ENCODE measurements at regions not wholly inside any gene's neighbourhood (a gene's known extent, or its start where the extent isn't known, plus 50 kb on each side); places are given as distances from the start of the nearest gene placed in this dataset.

DNA sequence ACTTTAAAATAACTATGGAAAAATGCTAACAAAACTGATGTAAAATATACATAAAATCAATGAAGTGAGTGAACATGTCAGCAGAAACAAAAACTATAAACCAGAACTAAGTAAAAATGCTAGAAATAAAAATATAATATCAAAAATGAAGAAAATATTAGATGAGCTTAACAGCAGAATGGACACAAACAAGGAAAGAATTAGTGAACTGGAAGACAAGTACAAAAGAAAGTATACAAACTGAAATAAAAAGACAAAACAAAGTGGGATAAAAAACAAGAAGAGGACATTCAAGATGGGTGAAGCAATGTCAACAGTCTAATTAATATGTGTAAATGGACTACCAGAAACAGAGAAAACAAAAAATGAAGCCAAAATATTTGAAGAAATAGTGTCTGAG lies 339.2 kb downstream of the NXPE2 start:
- DNase-seq (ENCODE audit: low read depth in 2 of 2) = no peak

DNA sequence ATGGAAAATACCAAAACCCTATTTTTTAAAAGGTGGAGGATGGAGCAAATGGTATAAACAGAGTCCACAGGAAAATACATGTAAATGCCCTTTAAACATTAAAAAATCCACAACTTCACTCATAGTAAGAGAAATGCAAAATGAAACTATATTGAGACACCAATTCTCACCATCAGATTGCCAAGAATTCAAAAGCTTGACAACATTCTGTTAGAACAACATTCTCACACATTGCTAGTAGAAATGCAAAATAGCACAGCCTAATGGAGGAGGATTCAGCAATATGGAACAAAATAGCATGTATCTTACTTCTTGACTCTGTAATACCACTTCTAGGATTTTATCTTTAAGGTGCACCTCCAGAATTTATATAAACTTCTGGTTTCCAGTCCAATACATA lies 351.8 kb downstream of the NXPE2 start:
- no peak for DNase-seq (ENCODE audit: low read depth in 2 of 2)

DNA sequence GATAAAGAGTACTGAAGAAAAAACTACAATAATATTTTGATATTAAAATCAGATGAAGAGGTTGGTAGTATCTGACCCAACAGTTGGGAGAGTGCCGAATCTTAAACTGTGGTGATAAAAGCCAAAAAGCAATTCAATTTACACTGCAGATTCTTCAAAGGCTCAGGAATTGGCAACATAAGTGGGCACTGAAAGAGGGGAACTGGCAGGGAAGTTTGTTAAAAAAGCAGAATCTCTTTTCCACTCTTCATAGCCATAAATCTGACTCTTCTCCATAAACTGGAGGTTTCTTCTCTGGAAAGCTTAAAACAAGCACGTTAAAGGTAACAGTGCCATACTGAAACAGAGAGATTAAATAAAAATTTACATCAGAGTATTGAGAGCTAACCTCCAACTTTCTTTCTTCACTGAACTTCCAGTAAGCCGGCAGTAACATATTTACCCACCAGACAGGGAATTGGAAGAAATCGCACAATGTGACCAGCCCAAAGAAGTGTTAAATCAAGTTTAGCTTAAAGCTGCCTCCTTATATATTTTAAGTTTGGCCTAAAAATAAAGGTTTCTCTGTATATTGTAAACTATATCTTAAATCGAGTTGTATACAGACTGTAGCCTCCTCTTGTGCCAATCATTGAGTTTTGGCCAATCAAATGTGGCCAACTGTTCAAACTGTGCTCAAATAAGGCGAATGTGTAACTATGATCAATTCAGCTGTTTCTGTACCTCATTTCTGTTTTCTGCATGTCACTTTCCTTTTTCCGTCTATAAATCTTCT lies 358.3 kb downstream of the NXPE2 start:
- DNase-seq (ENCODE audit: low read depth in 2 of 2) = no peak

DNA sequence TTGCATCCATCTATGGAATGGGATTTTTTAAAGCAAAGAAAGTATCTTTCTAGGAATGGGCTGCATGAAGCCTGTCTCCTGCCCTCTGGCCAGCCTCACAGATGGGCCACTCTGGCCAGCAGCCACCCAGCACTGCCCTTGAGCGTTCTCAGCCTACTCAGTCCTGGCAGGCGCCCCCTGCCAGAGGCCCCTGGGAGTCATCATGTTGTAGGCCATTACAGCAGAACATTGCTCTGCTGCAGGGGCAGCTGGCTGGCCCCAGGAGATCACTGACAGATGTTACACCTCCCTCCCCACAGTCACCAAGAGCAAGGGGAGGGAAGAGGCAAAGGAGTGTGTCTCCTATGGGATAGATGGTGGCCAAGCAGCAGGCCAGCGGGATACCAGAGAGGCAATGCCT lies 363.7 kb downstream of the NXPE2 start:
- no peak for DNase-seq (ENCODE audit: low read depth in 2 of 2)

DNA sequence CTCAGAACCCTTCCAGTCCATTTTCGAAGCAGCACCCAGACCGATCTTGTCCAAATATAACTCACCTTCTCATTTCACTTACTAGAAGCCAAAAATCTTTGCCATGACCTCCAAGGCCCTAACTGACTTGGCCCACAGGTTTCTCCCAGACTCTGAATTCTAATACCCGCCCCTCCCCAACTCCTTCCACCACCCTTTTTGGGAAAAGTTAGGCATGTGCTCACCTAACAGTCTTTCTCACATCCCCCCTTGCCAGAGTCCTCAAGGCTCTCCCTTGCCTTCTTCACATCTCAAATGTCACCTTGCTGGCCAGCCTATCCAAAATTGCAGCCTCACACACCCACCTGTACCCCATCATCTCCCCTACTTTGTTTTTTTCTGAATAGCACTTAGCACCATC lies 369.3 kb downstream of the NXPE2 start:
- DNase-seq (ENCODE audit: low read depth in 2 of 2) = no peak

DNA sequence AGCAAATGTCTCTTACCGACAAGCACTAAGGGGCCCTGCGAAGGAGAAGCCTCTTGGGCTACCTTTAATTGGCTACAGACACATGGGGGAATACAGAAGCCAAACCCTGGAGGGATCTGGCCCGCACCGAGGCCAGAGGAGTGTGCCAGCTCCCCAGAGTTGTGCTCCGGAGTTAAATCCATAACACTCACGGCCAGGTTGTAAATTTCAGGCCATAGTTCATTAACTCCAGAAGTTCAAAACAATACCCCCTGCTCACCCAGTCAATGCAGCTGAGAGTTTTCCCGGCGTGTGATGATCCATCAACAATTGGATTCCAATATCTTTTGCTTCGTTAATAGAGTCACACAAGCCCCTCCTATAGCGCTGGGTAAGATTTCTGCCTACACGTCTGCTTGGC lies 371.5 kb downstream of the NXPE2 start:
- DNase-seq (ENCODE audit: low read depth in 2 of 2) = no peak

DNA sequence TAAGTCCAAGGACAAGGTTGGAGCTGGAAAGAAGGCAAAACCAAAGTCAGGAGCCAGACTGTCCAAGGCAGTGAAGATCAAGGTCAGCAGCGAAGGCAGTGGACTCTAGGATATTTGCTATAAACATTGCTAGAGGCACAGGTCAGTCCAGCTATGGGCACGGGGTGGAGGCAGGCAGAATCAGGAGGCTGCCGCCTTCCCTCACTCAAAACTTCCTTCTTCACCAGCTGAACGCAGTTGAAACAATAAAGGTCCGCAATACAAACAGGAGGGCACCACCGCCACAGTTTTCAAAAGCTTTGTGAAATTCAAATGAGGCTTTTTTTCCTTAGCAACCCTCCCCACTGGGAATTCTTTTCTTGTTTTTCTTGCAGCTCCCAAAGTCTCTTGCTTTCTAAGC lies 372.4 kb downstream of the NXPE2 start:
- DNase-seq (ENCODE audit: low read depth in 2 of 2) = no peak

DNA sequence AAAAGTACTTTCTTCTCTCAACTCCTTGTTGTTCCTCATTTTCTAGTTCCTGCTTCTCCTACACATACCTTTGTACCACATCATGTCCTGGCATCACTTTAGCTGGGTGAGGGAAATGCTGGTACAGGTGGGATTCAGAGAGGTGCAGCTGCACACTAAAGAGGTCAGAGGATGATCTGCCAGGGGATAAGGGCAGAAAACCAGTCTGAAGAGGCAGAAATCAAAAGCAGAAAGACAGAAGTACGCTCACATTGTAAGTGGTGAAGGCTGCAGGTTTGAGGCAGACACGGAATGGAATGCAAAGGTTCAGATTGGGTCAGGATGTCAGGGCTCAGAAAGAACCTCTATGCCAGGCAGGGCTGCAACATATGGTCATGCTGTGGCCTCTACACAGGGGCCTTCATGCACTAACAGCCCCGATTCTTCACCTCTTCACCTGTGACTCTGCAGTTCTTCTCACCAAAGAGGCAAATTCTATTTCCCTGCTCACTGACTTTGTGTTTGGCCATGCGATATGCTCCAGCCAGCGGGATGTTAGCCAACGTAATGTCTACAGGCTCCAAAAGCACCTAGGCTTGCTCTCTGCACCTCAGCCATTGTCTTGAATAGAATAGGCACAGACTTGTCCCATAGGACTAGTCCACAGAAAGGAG lies 373.7 kb downstream of the NXPE2 start:
- DNase-seq (ENCODE audit: low read depth in 2 of 2) = no peak

DNA sequence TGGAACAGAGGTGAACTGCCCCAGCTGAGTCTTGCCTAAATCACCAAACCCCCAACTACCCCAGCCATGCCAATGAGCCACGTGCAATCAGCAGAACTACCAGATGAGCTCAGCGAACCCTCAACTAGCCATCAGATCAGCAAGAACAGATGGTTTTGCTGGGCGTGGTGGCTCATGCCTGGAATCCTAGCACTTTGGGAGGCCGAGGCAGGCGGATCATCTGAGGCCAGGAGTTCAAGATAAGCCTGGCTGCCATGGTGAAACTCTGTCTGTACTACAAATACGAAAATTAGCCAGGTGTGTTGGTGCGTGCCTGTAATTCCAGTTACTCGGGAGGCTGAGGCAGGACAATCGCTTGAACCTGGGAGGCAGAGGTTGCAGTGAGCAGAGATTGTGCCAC lies 374.3 kb downstream of the NXPE2 start:
- no peak for DNase-seq (ENCODE audit: low read depth in 2 of 2)

DNA sequence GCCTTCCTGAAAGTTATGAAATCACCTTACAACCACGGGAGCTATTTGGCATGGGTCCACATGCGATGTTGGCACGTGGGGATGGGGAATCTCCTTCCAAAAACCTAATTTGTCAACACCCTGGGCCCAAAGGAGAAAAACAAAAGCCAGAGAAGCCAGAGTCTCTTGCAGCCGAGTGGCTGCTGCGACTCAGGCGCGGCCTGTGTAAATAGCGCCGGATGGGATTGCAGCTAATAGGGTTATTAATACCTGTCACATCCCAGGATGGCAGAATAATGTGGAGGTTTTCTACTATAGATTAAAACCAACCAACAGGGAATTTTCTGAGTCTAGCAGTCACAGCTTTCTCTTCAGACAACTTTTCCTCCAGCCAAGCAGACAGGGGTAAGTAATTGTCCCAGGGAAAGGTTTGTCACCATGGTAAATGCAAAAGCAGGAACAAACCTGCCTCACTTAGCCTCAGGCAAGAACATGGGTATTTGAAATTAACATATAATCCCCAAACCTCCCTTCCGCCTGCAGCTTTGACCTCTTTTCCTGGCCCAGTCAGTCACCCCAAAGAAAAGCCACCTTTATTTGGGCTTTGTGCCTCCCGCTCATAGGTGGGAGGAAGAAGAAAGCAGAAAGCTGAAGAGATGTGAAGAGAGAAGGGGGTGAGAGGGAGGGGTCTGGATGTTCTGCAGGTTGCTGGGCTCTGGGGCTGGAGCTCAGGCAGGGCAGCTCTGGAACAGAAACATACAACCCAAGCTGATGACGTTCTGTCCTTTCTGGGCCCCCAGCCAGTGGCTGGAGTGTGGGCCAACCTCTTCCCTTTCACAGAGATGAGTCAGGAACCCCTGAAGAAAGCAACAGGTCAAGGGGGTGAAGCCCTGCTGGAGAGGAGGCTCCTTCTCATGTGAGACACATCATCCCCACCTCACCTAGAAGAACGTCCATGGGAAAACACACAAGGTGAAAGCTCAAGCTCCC lies 376.5 kb downstream of the NXPE2 start:
- no peak for DNase-seq (ENCODE audit: low read depth in 2 of 2)

DNA sequence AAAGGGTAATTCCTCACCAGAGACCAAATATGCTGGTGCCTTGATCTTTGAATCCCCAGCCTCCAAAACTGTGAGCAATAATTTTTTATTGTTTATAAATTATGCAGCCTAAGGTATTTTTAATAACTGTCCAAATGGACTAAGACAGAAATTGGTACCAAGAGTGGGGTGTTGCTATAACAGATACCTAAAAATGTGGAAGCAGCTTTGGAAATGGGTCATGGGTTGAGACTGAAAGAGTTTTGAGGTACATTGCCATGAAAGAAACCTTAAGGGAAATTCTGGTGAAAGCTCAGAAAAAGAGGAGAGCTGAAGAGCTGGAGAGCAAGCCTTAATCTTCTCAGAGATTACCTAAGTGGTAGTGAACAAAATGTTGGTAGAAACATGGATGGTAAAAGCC lies 378.2 kb downstream of the NXPE2 start:
- no peak for DNase-seq (ENCODE audit: low read depth in 2 of 2)

DNA sequence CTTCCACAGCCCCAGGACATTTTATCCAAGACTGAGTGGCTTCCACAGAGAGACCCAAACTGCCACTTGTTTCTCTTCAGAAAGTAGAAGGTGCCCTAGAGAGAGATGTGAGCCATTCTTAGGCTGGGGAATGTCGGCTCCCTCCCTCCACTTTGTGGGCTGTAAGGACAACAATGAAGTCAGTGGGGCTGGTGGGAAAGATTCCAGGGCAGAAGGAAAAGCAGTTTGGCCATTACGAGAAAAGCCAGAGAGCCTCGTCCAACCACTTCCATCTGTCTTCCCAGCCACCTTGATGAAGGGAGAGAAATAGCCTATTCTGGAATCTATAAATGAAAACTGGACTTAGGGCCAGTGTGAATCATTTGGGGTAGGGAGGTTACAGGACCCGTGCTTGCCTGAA lies 382.5 kb downstream of the NXPE2 start:
- no peak for DNase-seq (ENCODE audit: low read depth in 2 of 2)

DNA sequence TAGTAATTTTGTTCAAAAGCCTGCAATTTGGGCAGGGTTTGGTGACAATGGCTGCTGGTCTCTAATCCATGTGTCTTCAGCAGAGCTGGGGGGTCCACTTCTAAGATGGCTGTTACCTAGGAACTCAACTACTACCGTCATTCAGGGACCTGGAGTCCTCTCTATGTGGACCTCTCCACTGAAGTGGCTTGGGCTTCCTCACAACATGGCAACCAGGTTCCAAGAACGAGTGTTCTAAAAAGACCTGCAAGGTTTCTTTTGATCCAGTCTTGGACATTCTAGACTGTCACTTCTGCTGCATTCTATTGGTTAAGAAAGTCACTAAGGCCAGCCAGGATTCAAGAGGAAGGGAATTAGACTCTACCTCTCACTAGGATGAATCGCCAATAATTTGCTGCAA lies 387.0 kb downstream of the NXPE2 start:
- no peak for DNase-seq (ENCODE audit: low read depth in 2 of 2)

DNA sequence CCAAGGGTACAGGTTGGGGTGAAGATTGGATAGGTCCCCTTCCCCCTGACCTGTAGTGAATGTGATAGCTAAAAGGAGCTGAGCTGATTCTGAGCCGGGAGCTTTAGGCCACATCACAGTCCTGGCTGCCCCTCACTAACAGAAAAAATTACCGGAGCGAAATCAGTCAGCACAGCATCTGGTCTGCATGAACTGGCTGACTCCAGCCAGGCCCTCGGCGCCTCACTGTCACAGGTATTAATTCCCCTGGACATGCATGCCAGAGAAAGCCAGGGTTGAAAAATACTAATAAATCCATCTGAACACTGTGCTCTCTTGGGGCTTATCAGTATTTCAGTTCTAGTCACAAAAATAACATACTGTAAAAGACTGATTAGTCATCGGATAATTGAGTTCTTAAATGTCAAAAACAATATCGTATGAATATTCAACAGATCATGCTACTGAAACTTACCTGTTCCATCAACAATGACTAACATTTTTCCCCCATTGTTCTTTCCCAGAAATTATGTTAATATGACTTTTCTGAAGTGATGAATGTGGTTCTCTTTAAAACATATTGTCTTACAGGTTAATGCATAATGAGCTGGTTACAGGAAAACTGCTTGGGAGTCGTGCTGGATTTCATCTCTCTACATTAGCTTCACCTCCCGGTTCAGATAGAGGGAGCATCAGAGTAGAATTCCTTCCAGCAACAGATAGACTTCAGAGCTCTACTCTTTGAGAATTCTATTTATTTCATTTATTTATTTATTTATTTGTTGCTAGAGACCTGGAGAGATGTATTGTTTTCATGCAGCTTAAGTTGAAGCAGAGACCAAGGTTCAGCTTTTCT lies 387.7 kb downstream of the NXPE2 start:
- DNase-seq (ENCODE audit: low read depth in 2 of 2) = no peak

DNA sequence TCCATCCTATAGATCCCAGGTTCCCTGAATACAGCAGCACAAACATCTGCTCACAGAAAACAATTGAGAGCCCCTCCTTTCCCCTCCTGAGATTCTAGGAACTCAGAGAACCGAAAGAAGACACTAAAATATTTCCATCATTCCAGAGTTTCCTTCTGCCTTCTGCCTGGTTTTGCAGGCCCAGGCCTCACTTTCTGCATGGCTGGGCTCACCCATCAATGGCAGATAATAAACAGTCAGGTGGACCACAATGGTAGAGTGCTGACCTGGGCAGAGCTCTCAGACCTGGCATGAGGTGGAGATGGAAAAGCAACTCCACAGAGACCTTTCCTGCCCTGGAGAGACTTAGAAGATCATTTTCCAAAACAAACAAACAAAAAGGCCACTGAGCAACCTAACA lies 389.1 kb downstream of the NXPE2 start:
- no peak for DNase-seq (ENCODE audit: low read depth in 2 of 2)

DNA sequence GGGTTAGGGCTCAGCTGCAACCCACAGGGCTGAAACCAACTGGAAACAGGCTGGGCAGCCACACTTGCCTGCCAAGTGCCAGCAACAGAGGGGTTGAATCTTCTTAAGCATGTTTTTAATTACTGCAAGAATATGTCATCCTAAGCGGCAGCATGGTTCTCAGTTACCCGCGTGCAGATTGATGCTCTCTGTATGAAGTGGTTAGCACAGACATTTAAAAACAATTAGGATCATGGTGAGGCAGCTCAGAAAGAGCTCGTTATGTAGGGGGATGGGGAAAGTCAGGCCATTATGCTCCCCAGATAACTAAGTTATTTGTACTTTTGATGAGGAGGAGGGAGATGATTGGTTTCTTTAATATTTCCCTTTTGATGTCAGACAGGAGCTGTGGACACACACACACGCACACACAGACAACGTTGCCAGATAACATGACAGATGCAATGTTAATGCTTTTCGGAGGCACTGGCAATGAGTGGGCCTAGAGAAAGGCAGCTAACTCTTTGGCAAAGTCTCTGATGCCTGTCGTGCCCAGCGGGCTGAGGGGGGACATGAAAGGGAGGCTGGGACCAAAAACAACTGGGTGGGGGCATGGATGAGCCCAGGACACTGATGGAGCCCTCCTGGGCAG lies 389.7 kb downstream of the NXPE2 start:
- no peak for DNase-seq (ENCODE audit: low read depth in 2 of 2)

DNA sequence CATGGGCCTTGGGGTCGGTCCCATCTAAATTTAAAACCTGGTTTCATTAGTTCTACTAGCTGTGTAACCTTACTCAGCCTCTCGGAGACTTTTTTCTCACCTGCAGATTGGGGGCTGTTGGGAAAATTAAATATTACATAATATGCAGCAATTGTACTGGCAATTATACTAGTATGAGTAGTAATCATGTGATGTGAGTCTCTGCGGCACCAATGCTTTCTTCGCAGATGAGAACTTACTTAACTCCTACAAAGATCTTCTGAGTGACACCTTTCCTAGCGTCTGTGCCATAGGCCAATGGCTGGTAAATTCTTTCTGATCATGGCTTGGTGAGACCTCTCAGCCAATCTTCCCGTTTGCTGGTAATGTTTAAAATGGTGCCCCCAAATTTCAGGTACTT lies 391.3 kb downstream of the NXPE2 start:
- no peak for DNase-seq (ENCODE audit: low read depth in 2 of 2)

DNA sequence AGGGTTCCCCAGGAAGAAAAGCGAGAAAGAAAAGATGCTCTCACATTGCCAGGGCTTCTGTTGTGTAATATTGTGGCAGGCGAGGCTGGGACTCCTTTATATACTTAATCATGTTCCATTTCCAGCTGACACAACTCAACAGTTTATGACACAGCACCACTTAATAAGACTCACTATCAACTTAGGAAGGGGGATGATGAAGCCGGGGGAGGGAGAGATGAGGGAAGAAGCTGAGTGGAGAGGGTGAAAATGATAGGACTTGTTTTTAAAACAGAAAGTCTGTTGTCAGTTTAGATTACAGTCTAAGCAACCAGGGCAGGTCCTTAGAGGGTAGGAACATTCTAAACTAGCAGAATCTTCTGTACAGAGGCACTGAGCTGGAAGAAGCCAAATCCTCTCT lies 397.0 kb downstream of the NXPE2 start:
- DNase-seq (ENCODE audit: low read depth in 2 of 2) = no peak

DNA sequence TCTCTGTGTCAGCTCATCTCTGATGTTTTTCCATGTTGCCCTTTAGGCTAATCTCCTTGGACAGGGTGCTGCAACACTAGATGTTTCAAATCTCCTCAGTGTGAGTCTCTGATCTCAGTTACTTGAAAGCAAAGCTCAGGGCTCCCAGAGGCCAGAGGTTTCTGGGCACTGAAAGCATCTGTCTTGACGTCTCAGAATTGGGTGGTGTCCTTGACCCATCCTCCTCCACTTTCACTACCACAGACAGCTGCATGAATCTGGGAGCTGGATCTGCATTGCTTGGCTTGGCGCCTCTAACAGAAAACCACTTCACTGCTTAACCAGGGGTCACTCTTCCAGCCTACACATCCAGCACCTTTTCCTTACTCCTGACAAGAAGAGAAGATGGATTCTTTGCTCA lies 399.4 kb downstream of the NXPE2 start:
- no peak for DNase-seq (ENCODE audit: low read depth in 2 of 2)

DNA sequence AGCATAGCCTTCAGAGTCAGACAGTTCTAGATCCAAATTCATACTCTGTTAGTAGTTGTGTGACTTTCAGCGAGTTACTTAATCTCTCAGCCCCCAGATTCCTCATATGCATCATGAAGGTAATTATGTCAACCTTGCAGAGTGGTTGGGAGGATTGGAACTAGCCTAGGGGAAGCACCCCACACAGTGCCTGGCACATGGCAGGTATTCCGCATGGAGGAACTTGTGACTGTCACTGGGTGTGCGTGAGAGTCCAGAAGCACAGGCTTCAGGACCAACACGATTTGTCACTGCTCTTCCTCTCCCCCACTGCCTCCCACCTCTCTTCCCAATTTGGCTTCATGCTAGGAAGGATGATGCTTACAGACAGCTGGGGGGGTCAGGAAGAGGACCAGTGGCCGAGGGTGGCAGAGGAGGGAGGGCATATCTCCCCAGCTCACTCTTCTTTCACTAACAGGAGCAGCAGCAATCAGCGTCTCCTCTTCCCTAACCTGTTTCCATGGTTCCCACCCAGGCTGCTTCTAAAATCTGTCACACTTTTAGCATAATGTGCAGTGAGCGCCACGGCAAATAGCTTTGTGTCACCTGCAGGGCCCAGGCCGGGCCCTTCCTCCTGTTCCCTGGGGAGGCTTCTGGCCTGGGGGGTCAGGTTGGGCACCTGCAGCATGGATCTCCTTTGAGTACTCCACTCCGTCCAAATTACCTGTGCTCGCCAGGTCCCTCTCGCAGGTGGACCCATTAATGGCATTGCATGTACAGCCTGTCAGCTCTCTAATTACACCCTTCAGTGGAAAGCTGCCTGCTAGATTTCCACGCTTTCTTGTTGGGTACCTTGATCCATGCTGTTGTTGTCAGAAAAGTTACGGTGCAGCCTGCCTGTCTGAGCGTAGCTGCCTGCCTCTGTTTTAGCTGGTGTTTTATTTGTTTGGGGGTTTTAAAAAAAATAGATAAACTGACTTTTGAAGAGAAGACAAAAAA lies 400.4 kb downstream of the NXPE2 start:
- no peak for DNase-seq (ENCODE audit: low read depth in 2 of 2)
